KMS-11 (cell line): ENCODE measurements at regions not wholly inside any gene's neighbourhood (a gene's known extent, or its start where the extent isn't known, plus 50 kb on each side); places are given as distances from the start of the nearest gene placed in this dataset.

ENCODE experiments used
- H2AFZ ChIP-seq: fragments of 200-600 bp; sonication (generic); 2 replicates; pipeline ENCODE4 v1.6.1; 2016; ENCODE audit warnings: antibody characterized with exemption, mixed run types, low read depth
- H3K27ac ChIP-seq: fragments of 200-600 bp; sonication (generic); 2 replicates; pipeline ENCODE4 v1.6.1; 2016; ENCODE audit warnings: mild to moderate bottlenecking, mixed run types
- H3K27me3 ChIP-seq: fragments of 200-600 bp; sonication (generic); 2 replicates; pipeline ENCODE4 v1.6.1; 2017; ENCODE audit warnings: mild to moderate bottlenecking, low read depth, mixed run types, moderate library complexity; ENCODE audit not compliant: insufficient read depth
- H3K36me3 ChIP-seq: fragments of 200-600 bp; sonication (generic); 2 replicates; pipeline ENCODE4 v1.6.1; 2017; ENCODE audit warnings: mild to moderate bottlenecking, mixed run types; ENCODE audit not compliant: insufficient read depth
- H3K4me1 ChIP-seq: fragments of 200-600 bp; sonication (generic); 2 replicates; pipeline ENCODE4 v1.6.1; 2016; ENCODE audit warnings: mild to moderate bottlenecking, low read depth, mixed run types; ENCODE audit not compliant: poor library complexity, severe bottlenecking
- H3K4me2 ChIP-seq: fragments of 200-600 bp; sonication (generic); 2 replicates; pipeline ENCODE4 v1.7.0; 2016; ENCODE audit warnings: mild to moderate bottlenecking, mixed run types
- H3K4me3 ChIP-seq: fragments of 200-600 bp; sonication (generic); IDR thresholded peaks from 2 replicates; pipeline ENCODE4 v1.6.1; 2017; ENCODE audit warnings: low read depth, low read length, mixed read lengths; ENCODE audit not compliant: insufficient read depth
- H3K79me2 ChIP-seq: fragments of 200-600 bp; sonication (generic); 2 replicates; pipeline ENCODE4 v1.6.1; 2016; ENCODE audit warnings: low read depth, mixed run types; ENCODE audit not compliant: insufficient read depth
- H3K9ac ChIP-seq: fragments of 200-600 bp; sonication (generic); 2 replicates; pipeline ENCODE4 v1.6.1; 2016; ENCODE audit warnings: mild to moderate bottlenecking, mixed run types
- H4K20me1 ChIP-seq: fragments of 200-600 bp; sonication (generic); 2 replicates; pipeline ENCODE4 v1.6.1; 2016; ENCODE audit warnings: mild to moderate bottlenecking, mixed run types; ENCODE audit not compliant: insufficient read depth
- TF ChIP-seq, protein P1 (sequence below): fragments of 200-600 bp; sonication (generic); conservative IDR thresholded peaks from 2 replicates; pipeline ENCODE4 v1.6.1; 2017; ENCODE audit warnings: low read depth, mild to moderate bottlenecking, antibody characterized with exemption, low read length, moderate library complexity, mixed read lengths

- Histone ChIP-seq H2AFZ (no peak overlapping the region), H3K4me2 (no peak overlapping the region), H3K27me3 (no peaks in the 10 kb centered on the region), H3K36me3 (no peaks in the 10 kb centered on the region), H3K9ac (no peak overlapping the region), H3K79me2 (no peaks in the 10 kb centered on the region), H3K4me1 (no peaks in the 10 kb centered on the region), H4K20me1 (no peaks in the 10 kb centered on the region), H3K4me3 (no peak overlapping the region), H3K27ac (no peak overlapping the region)
- TF ChIP-seq, protein P1, sequence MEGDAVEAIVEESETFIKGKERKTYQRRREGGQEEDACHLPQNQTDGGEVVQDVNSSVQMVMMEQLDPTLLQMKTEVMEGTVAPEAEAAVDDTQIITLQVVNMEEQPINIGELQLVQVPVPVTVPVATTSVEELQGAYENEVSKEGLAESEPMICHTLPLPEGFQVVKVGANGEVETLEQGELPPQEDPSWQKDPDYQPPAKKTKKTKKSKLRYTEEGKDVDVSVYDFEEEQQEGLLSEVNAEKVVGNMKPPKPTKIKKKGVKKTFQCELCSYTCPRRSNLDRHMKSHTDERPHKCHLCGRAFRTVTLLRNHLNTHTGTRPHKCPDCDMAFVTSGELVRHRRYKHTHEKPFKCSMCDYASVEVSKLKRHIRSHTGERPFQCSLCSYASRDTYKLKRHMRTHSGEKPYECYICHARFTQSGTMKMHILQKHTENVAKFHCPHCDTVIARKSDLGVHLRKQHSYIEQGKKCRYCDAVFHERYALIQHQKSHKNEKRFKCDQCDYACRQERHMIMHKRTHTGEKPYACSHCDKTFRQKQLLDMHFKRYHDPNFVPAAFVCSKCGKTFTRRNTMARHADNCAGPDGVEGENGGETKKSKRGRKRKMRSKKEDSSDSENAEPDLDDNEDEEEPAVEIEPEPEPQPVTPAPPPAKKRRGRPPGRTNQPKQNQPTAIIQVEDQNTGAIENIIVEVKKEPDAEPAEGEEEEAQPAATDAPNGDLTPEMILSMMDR: no peak
Measured at GRCh38 chr9:73006986-73007385, 54.1 kb upstream of the ALDH1A1 start.
